H9 (cell line): ENCODE measurements at regions not wholly inside any gene's neighbourhood (a gene's known extent, or its start where the extent isn't known, plus 50 kb on each side); places are given as distances from the start of the nearest gene placed in this dataset.
"Not testable (repeated sequence)": the region's sequence is repeated elsewhere in the genome, so short reads cannot be mapped to it uniquely, and the experiment has no call there.

Experiments used
- DNase-seq: peaks from one replicate; pipeline ENCODE4 v3.0.0-alpha.2; 2017
- H2AFZ ChIP-seq: one replicate; pipeline ENCODE4 v1.6.1; 2013; ENCODE audit warnings: mild to moderate bottlenecking, low read length, control low read depth, moderate library complexity
- H2AK5ac ChIP-seq: 2 replicates; pipeline ENCODE4 v1.6.1; 2013; ENCODE audit warnings: low read length, control low read depth, mixed read lengths; ENCODE audit not compliant: insufficient read length
- H2BK120ac ChIP-seq: one replicate; pipeline ENCODE4 v1.6.1; 2013; ENCODE audit warnings: low read depth, mild to moderate bottlenecking, low read length, control low read depth, inconsistent platforms; ENCODE audit not compliant: poor library complexity, severe bottlenecking
- H2BK12ac ChIP-seq: 2 replicates; pipeline ENCODE4 v1.6.1; 2013; ENCODE audit warnings: low read length, control low read depth, mixed read lengths, low read depth; ENCODE audit not compliant: insufficient read length
- H2BK15ac ChIP-seq: 2 replicates; pipeline ENCODE4 v1.6.1; 2013; ENCODE audit warnings: low read depth, low read length, control low read depth
- H2BK20ac ChIP-seq: one replicate; pipeline ENCODE4 v1.6.1; 2013; ENCODE audit warnings: low read depth, mild to moderate bottlenecking, low read length, control low read depth, inconsistent platforms; ENCODE audit not compliant: poor library complexity, severe bottlenecking
- H2BK5ac ChIP-seq: 2 replicates; pipeline ENCODE4 v1.6.1; 2013; ENCODE audit warnings: low read length, control low read depth, mixed read lengths; ENCODE audit not compliant: insufficient read length
- H3K14ac ChIP-seq: 2 replicates; pipeline ENCODE4 v1.6.1; 2013; ENCODE audit warnings: low read length, control low read depth; ENCODE audit not compliant: insufficient read depth
- H3K18ac ChIP-seq: 2 replicates; pipeline ENCODE4 v1.6.1; 2013; ENCODE audit warnings: low read depth, mild to moderate bottlenecking, mixed read lengths, low read length, control low read depth; ENCODE audit not compliant: insufficient read length
- H3K23ac ChIP-seq: 2 replicates; pipeline ENCODE4 v1.6.1; 2013; ENCODE audit warnings: low read length, control low read depth, mixed read lengths, low read depth; ENCODE audit not compliant: insufficient read length
- H3K23me2 ChIP-seq: 2 replicates; pipeline ENCODE4 v1.6.1; 2013; ENCODE audit warnings: low read depth, mild to moderate bottlenecking, mixed read lengths, low read length, control low read depth; ENCODE audit not compliant: insufficient read length, poor library complexity, severe bottlenecking
- H3K27ac ChIP-seq: 2 replicates; pipeline ENCODE4 v1.5.1; 2013; ENCODE audit warnings: low read length, control low read depth, mixed read lengths, low read depth; ENCODE audit not compliant: insufficient read length
- H3K27me3 ChIP-seq: 2 replicates; pipeline ENCODE4 v1.6.1; 2013; ENCODE audit warnings: low read length, control low read depth, inconsistent platforms; ENCODE audit not compliant: insufficient read depth
- H3K4ac ChIP-seq: 2 replicates; pipeline ENCODE4 v1.6.1; 2013; ENCODE audit warnings: low read depth, mild to moderate bottlenecking, control low read depth, inconsistent platforms, low read length, moderate library complexity
- H3K4me1 ChIP-seq: 2 replicates; pipeline ENCODE4 v1.6.1; 2013; ENCODE audit warnings: low read length, control low read depth, inconsistent platforms; ENCODE audit not compliant: insufficient read depth
- H3K4me2 ChIP-seq: 2 replicates; pipeline ENCODE4 v1.6.1; 2013; ENCODE audit warnings: low read length, control low read depth, mixed read lengths; ENCODE audit not compliant: insufficient read length, insufficient read depth
- H3K56ac ChIP-seq: 2 replicates; pipeline ENCODE4 v1.6.1; 2013; ENCODE audit warnings: low read depth, mild to moderate bottlenecking, mixed read lengths, low read length, control low read depth; ENCODE audit not compliant: insufficient read length
- H3K79me1 ChIP-seq: 2 replicates; pipeline ENCODE4 v1.6.1; 2013; ENCODE audit warnings: low read depth, mild to moderate bottlenecking, moderate library complexity, low read length, control low read depth, inconsistent platforms; ENCODE audit not compliant: insufficient read depth, poor library complexity, severe bottlenecking
- H3K79me2 ChIP-seq: 2 replicates; pipeline ENCODE4 v1.6.1; 2013; ENCODE audit warnings: low read length, control low read depth, inconsistent platforms; ENCODE audit not compliant: insufficient read depth
- H3K9ac ChIP-seq: 2 replicates; pipeline ENCODE4 v1.6.1; 2013; ENCODE audit warnings: low read length, control low read depth, mixed read lengths; ENCODE audit not compliant: insufficient read length; ENCODE audit errors: extremely low read depth
- H3K9me3 ChIP-seq: one replicate; pipeline ENCODE4 v1.6.1; 2013; ENCODE audit warnings: low read depth, low read length, inconsistent platforms; ENCODE audit not compliant: control insufficient read depth
- H3T11ph ChIP-seq: one replicate; pipeline ENCODE4 v1.6.1; 2013; ENCODE audit warnings: mild to moderate bottlenecking, low read length, control low read depth, inconsistent platforms
- H4K20me1 ChIP-seq: one replicate; pipeline ENCODE4 v1.6.1; 2013; ENCODE audit not compliant: control insufficient read depth, insufficient read length, insufficient read depth
- H4K5ac ChIP-seq: 2 replicates; pipeline ENCODE4 v1.6.1; 2013; ENCODE audit warnings: low read depth, mild to moderate bottlenecking, mixed read lengths, low read length, control low read depth; ENCODE audit not compliant: insufficient read length
- H4K8ac ChIP-seq: replicated peaks from 2 replicates; pipeline ENCODE4 v1.6.1; 2013; ENCODE audit warnings: low read length, control low read depth, mixed read lengths, low read depth; ENCODE audit not compliant: insufficient read length
- H4K91ac ChIP-seq: 2 replicates; pipeline ENCODE4 v1.6.1; 2013; ENCODE audit warnings: low read depth, mild to moderate bottlenecking, moderate library complexity, mixed read lengths, low read length, control low read depth; ENCODE audit not compliant: insufficient read length
- H3K27ac Mint-ChIP-seq, 3 experiments: 2 replicates in 2 of 3; 3 replicates in 1 of 3; pipeline ENCODE4 v1.8.0; 2020 to 2021; ENCODE audit warnings: mixed read lengths in 3 of 3, mild to moderate bottlenecking in 1 of 3, moderate library complexity in 1 of 3
- H3K27me3 Mint-ChIP-seq: 2 replicates; pipeline ENCODE4 v1.8.0; 2021; ENCODE audit warnings: low read depth, mild to moderate bottlenecking, moderate library complexity, mixed read lengths
- H3K36me3 Mint-ChIP-seq, 3 experiments: 2 replicates in 2 of 3; 3 replicates in 1 of 3; pipeline ENCODE4 v1.8.0; 2020 to 2021; ENCODE audit warnings: low read depth in 3 of 3, mixed read lengths in 3 of 3; ENCODE audit not compliant: insufficient read depth in 1 of 3
- H3K4me1 Mint-ChIP-seq, 2 experiments: 2 replicates each; pipeline ENCODE4 v1.8.0; 2020; ENCODE audit warnings: mixed read lengths in 2 of 2
- H3K4me3 Mint-ChIP-seq, 2 experiments: 2 replicates in 1 of 2; 3 replicates in 1 of 2; pipeline ENCODE4 v1.8.0; 2020 to 2021; ENCODE audit warnings: mild to moderate bottlenecking in 2 of 2, mixed read lengths in 2 of 2, moderate library complexity in 1 of 2
- H3K9me3 Mint-ChIP-seq, 2 experiments: 2 replicates in 1 of 2; 3 replicates in 1 of 2; pipeline ENCODE4 v1.8.0; 2020; ENCODE audit warnings: mild to moderate bottlenecking in 2 of 2, mixed read lengths in 2 of 2, moderate library complexity in 1 of 2
- WGBS: extraction: QIAGEN DNeasy Blood & Tissue Kit; methylation state at CpG from one replicate; pipeline ENCODE4 v1.1.7; 2013; ENCODE audit warnings: missing lambda C conversion rate, low lambda C conversion rate, mixed read lengths; ENCODE audit not compliant: insufficient read length; ENCODE audit errors: extremely low coverage; 5-methylcytosine and 5-hydroxymethylcytosine counted together
- TF ChIP-seq, protein P1 (sequence below): fragments of 200-600 bp; sonication (generic); conservative IDR thresholded peaks from 3 replicates; pipeline ENCODE4 v1.8.0; 2021; ENCODE audit warnings: antibody characterized with exemption, mild to moderate bottlenecking

GRCh38 chr14:106021832-106022231, 495.4 kb downstream of the TMEM121 start:
- Histone ChIP-seq H3K27me3 (no peaks in the 10 kb centered on the region), H4K91ac (no peak overlapping the region), H2BK120ac (no peak overlapping the region), H2BK15ac (no peak overlapping the region), H3K9ac (no peak overlapping the region), H4K8ac (no peak overlapping the region), H2AK5ac (no peak overlapping the region), H3K27ac (no peak overlapping the region), H3K23me2 (no peaks in the 10 kb centered on the region), H3K79me1 (no peaks in the 10 kb centered on the region), H2BK5ac (no peak overlapping the region), H3K23ac (no peak overlapping the region), H3K9me3 (peaks cover 80% of the 10 kb centered on the region), H4K5ac (no peak overlapping the region), H2BK20ac (no peak overlapping the region), H3K79me2 (no peaks in the 10 kb centered on the region), H3K4ac (no peak overlapping the region), H3K56ac (no peak overlapping the region), H3K18ac (no peak overlapping the region), H3K14ac (no peak overlapping the region), H3K4me1 (no peaks in the 10 kb centered on the region), H3T11ph (no peak overlapping the region), H3K4me2 (no peak overlapping the region), H4K20me1 (no peaks in the 10 kb centered on the region), H2BK12ac (no peak overlapping the region), H2AFZ (no peak overlapping the region)
- Mint-ChIP-seq H3K4me3 (no peak overlapping the region; a peak in 1 of 5 replicates), H3K27ac (no peak overlapping the region), H3K4me1 (no peaks in the 10 kb centered on the region), H3K36me3 (peaks cover 5 to 14% (median 8%) of the 10 kb centered on the region in 3 experiments; a peak in 6 of 7 replicates), H3K9me3 (peaks cover 95 to 98% of the 10 kb centered on the region in 2 experiments), H3K27me3 (no peaks in the 10 kb centered on the region; the same call in 1 of the 2 replicates)
- TF ChIP-seq, protein P1, sequence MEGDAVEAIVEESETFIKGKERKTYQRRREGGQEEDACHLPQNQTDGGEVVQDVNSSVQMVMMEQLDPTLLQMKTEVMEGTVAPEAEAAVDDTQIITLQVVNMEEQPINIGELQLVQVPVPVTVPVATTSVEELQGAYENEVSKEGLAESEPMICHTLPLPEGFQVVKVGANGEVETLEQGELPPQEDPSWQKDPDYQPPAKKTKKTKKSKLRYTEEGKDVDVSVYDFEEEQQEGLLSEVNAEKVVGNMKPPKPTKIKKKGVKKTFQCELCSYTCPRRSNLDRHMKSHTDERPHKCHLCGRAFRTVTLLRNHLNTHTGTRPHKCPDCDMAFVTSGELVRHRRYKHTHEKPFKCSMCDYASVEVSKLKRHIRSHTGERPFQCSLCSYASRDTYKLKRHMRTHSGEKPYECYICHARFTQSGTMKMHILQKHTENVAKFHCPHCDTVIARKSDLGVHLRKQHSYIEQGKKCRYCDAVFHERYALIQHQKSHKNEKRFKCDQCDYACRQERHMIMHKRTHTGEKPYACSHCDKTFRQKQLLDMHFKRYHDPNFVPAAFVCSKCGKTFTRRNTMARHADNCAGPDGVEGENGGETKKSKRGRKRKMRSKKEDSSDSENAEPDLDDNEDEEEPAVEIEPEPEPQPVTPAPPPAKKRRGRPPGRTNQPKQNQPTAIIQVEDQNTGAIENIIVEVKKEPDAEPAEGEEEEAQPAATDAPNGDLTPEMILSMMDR: no peak
- no CpG with 5 or more reads among the region's 3 CpGs for WGBS
- DNase-seq: no peak

GRCh38 chr14:106022648-106023047, 496.3 kb downstream of the TMEM121 start:
- WGBS: no CpG with 5 or more reads among the region's 5 CpGs
- not testable (repeated sequence) for H4K5ac ChIP-seq, H4K8ac ChIP-seq, H3K4me1 Mint-ChIP-seq, H3K14ac ChIP-seq, H4K20me1 ChIP-seq, H3K4me3 Mint-ChIP-seq, H4K91ac ChIP-seq, H3K27ac ChIP-seq, H3K23ac ChIP-seq, H2BK5ac ChIP-seq, H3K9ac ChIP-seq, H3K79me2 ChIP-seq, H3T11ph ChIP-seq, H3K4me2 ChIP-seq, H2BK12ac ChIP-seq, H3K18ac ChIP-seq, H3K79me1 ChIP-seq, H3K4ac ChIP-seq, H3K56ac ChIP-seq, H2BK20ac ChIP-seq, H2AK5ac ChIP-seq, H3K27ac Mint-ChIP-seq, H3K23me2 ChIP-seq, H2BK120ac ChIP-seq, H2AFZ ChIP-seq, H3K27me3 Mint-ChIP-seq, H3K27me3 ChIP-seq, DNase-seq, H2BK15ac ChIP-seq, H3K4me1 ChIP-seq
- H3K9me3 ChIP-seq: peaks cover 80% of the 10 kb centered on the region
- Mint-ChIP-seq H3K9me3 (peaks cover 95 to 98% of the 10 kb centered on the region in 2 experiments), H3K36me3 (peaks cover 5 to 14% (median 8%) of the 10 kb centered on the region in 3 experiments; a peak in 6 of 7 replicates)
